ENCODE measurements at regions not wholly inside any gene's neighbourhood (a gene's known extent, or its start where the extent isn't known, plus 50 kb on each side); places are given as distances from the start of the nearest gene placed in this dataset.

DNA sequence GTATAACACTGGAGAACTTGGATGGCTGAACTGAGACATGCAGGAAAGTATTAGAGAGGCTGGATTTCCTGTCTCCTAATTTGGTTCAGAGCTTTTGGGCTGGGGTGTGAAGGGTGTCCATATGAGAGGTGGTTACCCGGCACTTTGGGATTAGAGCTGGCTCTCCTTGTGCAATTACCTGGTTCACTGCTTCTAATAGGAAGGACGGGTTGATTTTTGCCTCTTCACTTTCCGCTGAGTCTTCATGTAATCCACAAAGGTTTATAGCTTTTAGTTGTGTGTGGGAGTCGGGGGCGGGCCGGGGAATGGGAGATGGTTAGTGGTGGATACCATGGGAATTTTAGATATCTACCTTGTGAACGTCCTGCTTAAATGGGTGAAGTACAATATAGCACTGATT, 151.5 kb downstream of the BTBD3 start:
- TF ChIP-seq, protein P1, sequence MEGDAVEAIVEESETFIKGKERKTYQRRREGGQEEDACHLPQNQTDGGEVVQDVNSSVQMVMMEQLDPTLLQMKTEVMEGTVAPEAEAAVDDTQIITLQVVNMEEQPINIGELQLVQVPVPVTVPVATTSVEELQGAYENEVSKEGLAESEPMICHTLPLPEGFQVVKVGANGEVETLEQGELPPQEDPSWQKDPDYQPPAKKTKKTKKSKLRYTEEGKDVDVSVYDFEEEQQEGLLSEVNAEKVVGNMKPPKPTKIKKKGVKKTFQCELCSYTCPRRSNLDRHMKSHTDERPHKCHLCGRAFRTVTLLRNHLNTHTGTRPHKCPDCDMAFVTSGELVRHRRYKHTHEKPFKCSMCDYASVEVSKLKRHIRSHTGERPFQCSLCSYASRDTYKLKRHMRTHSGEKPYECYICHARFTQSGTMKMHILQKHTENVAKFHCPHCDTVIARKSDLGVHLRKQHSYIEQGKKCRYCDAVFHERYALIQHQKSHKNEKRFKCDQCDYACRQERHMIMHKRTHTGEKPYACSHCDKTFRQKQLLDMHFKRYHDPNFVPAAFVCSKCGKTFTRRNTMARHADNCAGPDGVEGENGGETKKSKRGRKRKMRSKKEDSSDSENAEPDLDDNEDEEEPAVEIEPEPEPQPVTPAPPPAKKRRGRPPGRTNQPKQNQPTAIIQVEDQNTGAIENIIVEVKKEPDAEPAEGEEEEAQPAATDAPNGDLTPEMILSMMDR (IDR thresholded peaks at IDR 0.05; ENCODE audit: low read depth, low read length), result no peak
- no peak for DNase-seq (ENCODE audit: extremely low read depth, low read depth)

DNA sequence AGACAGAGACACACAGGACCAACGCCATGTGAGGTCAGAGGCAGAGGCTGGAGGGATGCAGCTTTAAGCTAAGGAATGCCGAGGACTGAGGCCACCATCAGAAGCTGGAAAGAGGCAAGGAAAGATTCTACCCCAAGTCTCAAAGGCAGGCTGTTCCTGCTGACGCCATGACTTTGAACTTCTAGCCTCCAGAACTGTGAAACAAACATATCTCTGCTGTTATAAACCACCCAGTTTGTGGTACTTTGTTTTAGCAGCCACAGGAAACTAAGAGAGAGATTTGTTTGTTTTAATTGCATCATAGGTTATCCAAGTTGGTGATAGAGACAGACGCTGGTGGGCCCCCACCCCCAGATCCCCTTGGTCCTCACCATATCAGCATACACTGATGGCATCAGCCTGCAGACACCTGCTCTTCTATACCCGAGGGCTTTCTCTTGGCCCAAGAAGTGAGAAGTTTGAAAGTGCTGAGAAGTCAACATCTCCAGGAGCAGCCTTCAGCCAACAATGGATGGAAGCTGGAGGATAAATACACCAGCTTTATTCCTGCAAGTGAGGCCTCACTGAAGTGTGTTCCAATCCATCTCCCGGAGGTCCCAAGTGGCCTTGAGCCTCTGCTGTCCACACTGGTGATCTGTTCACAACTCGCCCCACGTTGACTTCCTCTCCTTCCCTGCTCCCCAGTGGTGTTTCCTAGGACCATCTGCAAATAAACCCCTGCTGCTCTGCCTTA, 154.7 kb downstream of the BTBD3 start:
- no peak for DNase-seq (ENCODE audit: extremely low read depth, low read depth)
- TF ChIP-seq, protein P1 (IDR thresholded peaks at IDR 0.05; ENCODE audit: low read depth, low read length), result no peak

GRCh38 chr20:12072954-12073264, 155.2 kb downstream of the BTBD3 start:
- DNase-seq (ENCODE audit: extremely low read depth, low read depth), result no peak
- TF ChIP-seq, protein P1 (IDR thresholded peaks at IDR 0.05; ENCODE audit: low read depth, low read length), result no peak

DNA sequence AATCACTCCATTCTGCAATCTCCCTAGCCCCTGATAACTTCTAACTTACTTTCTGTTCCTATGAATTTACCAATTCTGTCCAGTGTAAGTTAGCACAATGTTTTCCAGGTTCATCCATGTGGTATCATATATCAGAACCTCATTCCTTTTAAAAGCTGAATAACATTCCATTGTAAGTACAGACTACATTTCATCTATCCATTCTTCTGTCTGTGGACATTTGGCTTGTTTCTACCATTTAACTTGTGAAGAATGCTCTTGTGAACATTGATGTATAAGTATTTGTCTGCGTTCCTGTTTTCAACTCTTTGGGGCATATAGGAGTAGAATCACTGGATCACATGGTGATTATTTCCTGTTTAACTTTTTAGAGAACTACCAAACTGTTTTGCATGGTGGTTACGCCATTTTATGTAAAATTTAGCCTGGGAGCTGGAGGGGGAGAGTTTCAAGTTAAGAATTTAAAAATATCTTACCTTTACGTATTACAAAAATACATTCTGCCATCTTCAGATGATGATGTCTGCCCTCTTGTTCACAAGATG, 156.5 kb downstream of the BTBD3 start:
- TF ChIP-seq, protein P1 (IDR thresholded peaks at IDR 0.05; ENCODE audit: low read depth, low read length), result no peak

GRCh38 chr20:12076200-12076599, 158.5 kb downstream of the BTBD3 start:
- DNase-seq (ENCODE audit: extremely low read depth, low read depth), result no peak

More for the DNA sequence above, 156.5 kb downstream of the BTBD3 start:
- no peak for DNase-seq (ENCODE audit: extremely low read depth, low read depth)

DNA sequence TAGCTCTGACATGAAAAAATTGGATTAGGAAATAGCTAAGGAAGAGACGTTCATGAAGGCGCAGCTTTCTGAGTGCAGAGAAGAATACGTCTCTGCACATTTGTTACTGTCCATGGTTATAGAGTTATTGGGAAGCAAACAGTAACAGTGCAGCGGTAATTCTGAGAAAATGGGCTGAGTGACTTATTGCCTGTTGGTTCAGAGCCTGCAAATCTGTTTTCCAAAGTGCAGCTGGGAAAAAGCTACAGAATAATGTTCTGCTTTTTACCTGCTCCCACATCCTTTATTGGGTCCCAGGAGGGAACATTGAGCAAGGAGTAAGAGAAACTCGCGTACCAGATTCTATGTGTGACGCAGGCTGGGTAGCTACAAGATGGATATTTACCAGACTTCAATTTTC, 160.2 kb downstream of the BTBD3 start:
- DNase-seq (ENCODE audit: extremely low read depth, low read depth), result no peak
- TF ChIP-seq, protein P1 (IDR thresholded peaks at IDR 0.05; ENCODE audit: low read depth, low read length), result no peak

More at GRCh38 chr20:12076200-12076599, 158.5 kb downstream of the BTBD3 start:
- TF ChIP-seq, protein P1 (IDR thresholded peaks at IDR 0.05; ENCODE audit: low read depth, low read length), result no peak

- no peak for DNase-seq (ENCODE audit: extremely low read depth, low read depth)
- TF ChIP-seq, protein P1 (IDR thresholded peaks at IDR 0.05; ENCODE audit: low read depth, low read length), result no peak
Observed at GRCh38 chr20:12079490-12079889, 161.8 kb downstream of the BTBD3 start.

Data from AG09319 (cell line).